Mucosa of rectum (tissue), 2 donors: ENCODE measurements at regions not wholly inside any gene's neighbourhood (a gene's known extent, or its start where the extent isn't known, plus 50 kb on each side); places are given as distances from the start of the nearest gene placed in this dataset.

Experiments
- H3K27ac ChIP-seq, 2 donors: one replicate each; pipeline ENCODE4 v1.7.0; 2013; ENCODE audit warnings: inconsistent platforms in 2 of 2, low read depth in 2 of 2, low read length in 2 of 2
- H3K27me3 ChIP-seq, 2 donors: one replicate each; pipeline ENCODE4 v1.7.0; 2013; ENCODE audit warnings: low read length in 2 of 2; ENCODE audit not compliant: control insufficient read depth in 2 of 2, insufficient read depth in 2 of 2
- H3K36me3 ChIP-seq, 2 donors: one replicate each; pipeline ENCODE4 v1.7.0; 2013; ENCODE audit warnings: low read length in 2 of 2; ENCODE audit not compliant: control insufficient read depth in 2 of 2, insufficient read depth in 2 of 2
- H3K4me1 ChIP-seq, 2 donors: one replicate each; pipeline ENCODE4 v1.7.0; 2013; ENCODE audit warnings: low read length in 2 of 2, mild to moderate bottlenecking in 1 of 2; ENCODE audit not compliant: control insufficient read depth in 2 of 2, insufficient read depth in 2 of 2
- H3K4me3 ChIP-seq, 2 donors: one replicate each; pipeline ENCODE4 v1.7.0; 2013; ENCODE audit warnings: low read length in 2 of 2
- H3K9ac ChIP-seq, 2 donors: one replicate each; pipeline ENCODE4 v1.7.0; 2013; ENCODE audit warnings: low read length in 2 of 2, low read depth in 1 of 2, mild to moderate bottlenecking in 1 of 2
- H3K9me3 ChIP-seq, 2 donors: one replicate each; pipeline ENCODE4 v1.7.0; 2013; ENCODE audit warnings: low read length in 2 of 2; ENCODE audit not compliant: control insufficient read depth in 2 of 2
- donor health status: healthy.
- donor health status: Normal muscosa, but diverticular disease.

DNA sequence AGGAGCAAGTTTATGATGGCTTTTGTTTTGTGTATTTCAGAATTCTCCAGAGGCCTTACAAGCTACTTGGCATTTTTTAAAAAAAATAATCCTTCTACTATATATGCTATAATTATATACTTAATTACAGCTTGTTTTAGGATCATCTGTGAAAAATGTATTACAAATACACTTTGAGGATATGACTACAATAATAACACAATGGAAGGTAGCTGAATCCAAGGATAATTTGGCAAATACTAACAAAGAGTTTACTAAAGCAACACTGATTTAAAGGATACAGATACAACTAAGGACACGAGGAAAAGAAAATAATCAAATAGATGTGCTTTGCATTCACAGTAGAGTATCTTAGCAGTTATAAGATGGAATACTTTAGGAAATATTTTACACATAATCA is 381.9 kb upstream of the CITED2 start:
- Histone ChIP-seq H3K4me1 (no peaks in the 10 kb centered on the region), H3K9ac (no peak overlapping the region), H3K27me3 (no peaks in the 10 kb centered on the region), H3K9me3 (no peaks in the 10 kb centered on the region), H3K27ac (no peak overlapping the region), H3K4me3 (no peak overlapping the region), H3K36me3 (no peaks in the 10 kb centered on the region)

DNA sequence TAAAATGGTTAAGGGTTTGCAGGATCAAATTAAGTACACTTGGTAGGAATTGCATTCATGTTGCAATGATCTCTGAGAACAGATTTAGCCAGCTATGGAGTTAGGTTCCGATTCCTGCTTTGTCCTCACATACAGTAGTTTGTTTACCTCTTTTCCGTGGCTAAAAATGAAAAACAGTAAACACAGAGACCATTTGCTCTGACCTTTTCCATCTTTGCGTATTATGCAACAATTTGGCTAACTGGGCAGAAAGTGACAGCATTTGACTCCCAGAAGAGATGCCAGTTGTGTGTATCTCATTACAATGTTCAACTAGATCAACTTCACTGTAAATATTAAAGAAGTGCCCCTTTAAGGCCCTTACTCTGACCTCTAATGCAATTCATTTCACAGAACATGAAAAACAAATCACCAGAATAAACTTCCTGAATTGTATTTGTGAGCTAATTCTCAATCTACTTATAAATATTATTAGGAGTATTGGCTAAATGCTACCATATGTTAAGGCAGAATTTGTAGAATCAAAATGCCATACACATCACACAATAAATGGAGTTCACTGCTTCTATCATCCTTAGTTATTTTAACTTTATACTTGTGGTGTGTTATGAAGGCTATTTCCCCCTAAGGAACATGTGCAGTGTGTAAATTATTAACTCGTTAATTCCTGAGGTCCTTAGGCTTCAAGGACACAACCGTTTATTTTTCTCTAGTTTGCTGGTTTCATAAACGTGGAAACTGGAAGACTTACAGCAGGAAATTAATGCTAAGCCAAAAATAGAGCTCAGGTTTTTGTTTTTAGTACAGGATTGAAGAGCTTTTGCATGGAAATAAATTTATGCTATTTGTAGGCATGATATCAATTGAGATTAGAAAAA is 380.7 kb upstream of the CITED2 start:
- no peaks in the 10 kb centered on the region for H3K27me3 ChIP-seq
- H3K36me3 ChIP-seq = no peaks in the 10 kb centered on the region
- H3K4me1 ChIP-seq = no peaks in the 10 kb centered on the region
- H3K4me3 ChIP-seq = no peak overlapping the region
- no peaks in the 10 kb centered on the region for H3K9me3 ChIP-seq
- H3K9ac ChIP-seq = no peak overlapping the region
- no peak overlapping the region for H3K27ac ChIP-seq

DNA sequence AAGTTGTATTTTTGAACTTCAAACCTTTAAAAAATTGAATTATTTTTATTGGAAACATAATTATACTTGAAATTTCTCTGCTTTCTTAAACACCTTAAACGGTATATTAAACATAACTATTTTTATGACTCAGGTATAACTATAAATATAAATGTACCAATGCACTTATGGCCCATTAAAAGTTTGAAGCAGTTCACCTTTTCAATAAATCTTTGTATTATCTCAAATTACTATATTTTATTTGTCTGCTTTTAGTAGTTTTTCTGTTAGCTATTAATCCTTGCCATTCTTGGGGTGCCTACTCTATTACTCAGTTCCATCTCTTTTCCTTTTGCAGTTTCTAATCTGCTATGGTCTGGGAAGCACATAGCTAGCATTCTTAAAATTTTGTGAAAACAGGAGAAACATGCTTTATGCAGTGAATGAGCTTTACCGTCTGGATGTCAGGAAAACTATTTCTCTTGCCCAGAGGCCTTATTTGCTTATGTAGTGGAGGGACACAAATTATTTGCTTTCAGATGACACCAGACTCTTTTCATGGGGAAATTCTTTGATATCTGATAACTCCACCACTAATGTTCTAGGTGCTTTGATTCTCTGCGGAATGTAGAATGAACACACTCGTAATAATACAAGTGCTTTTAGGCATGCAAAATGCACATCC is 378.9 kb upstream of the CITED2 start:
- Histone ChIP-seq H3K27me3 (no peaks in the 10 kb centered on the region), H3K36me3 (no peaks in the 10 kb centered on the region), H3K27ac (no peak overlapping the region), H3K4me1 (peaks cover 0 to 1% of the 10 kb centered on the region in 2 donors), H3K4me3 (no peak overlapping the region), H3K9me3 (no peaks in the 10 kb centered on the region), H3K9ac (no peak overlapping the region)

DNA sequence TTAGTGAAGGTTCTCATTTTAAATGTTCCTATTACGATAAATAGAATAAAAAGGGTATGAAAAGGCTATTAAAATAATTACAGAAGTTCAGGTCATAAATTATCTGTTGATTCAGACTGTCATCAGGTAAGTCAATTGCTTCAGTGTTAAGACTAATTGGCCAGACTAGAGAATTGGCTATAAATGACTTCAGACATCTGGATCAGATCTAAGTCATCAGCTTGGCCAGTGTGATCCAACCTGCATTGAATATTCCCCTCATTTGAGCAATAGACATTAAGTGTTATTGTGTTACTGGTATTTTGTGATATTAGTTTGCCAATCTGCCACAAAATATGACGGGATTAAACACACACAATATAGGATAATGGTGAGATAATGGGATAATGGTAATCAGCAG is 377.6 kb upstream of the CITED2 start:
- Histone ChIP-seq H3K9me3 (no peaks in the 10 kb centered on the region), H3K9ac (no peak overlapping the region), H3K27ac (no peak overlapping the region), H3K27me3 (no peaks in the 10 kb centered on the region), H3K36me3 (no peaks in the 10 kb centered on the region), H3K4me1 (peaks cover 0 to 6% of the 10 kb centered on the region in 2 donors), H3K4me3 (no peak overlapping the region)

DNA sequence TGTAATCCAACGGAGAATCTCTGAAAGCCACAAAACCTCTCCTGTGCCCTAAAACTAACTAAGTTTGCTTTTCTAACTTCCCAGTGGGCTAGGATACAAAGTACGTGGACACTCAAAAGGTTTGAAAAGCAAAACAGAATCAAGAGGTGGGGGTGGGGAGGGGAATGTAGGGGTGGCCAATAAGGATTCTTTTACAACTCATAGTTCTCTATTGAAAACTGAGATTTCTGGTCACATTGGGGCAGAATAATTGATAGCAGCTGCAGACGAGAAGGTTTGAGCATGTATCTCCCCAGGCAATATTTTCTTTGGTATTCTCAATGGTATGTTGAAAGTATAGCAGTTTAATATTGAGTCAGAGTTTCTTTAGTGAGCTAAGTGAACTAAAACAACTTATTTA is 376.7 kb upstream of the CITED2 start:
- no peaks in the 10 kb centered on the region for H3K36me3 ChIP-seq
- no peaks in the 10 kb centered on the region for H3K9me3 ChIP-seq
- H3K9ac ChIP-seq = no peak overlapping the region
- no peaks in the 10 kb centered on the region for H3K27me3 ChIP-seq
- peaks cover 0 to 6% of the 10 kb centered on the region in 2 donors for H3K4me1 ChIP-seq
- H3K27ac ChIP-seq = no peak overlapping the region
- H3K4me3 ChIP-seq = no peak overlapping the region

DNA sequence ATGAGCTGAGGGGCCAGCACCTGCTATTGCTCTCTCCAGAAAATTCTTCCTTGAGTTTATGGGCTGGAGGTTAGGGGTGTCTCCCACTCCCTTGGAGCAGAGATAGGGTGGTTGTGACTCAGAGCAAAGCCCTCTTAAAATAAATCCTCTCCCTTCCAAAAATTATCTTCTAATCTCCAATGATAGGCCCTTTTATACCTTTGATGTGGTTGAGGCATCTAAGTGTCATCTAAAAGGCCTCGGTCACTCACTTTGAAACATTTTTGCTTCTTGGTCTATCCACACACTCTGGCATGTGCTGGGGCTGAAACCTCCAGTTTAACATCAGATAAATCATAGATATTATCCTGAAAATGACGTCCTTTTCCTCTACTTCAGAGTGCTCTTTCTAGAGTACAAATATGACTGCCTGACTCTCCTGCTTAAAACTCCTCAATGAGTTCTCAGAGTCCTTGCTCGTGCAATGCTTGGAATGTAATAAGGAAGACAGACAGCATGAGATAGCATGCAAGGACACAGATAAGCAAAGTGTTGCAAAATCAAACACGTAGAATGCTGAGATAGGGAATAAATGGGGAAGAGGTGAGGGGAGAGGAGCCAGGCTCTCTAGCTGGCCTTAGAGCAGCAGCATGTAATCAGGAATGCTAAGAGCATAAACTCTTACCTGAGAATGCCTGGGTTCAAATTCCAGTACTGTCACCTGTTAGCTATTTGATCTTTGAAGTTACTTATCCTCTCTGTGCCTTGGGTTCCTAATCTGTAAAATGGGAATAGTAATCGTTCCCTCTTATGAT is 374.1 kb upstream of the CITED2 start:
- no peak overlapping the region for H3K9ac ChIP-seq

DNA sequence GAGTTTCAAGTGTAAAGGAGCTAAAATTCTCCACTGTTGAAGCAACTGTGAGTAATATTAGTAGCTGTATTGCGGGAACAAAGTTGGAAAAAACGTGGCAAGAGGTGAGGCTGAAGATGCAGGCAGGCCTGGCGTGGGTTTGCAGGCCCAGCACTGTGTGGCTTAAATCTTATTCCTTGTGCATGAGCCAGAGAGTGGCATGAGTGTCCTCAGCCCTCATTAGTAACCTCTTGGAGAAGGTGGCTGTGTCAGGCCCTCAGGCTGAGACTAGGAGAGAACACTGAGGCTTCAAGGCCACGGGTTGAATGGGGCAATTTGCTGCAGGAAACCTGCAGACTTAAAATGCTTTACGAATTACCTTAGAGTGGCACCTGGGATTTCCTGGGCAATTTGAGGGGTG is 372.7 kb upstream of the CITED2 start:
- Histone ChIP-seq H3K27ac (no peak overlapping the region), H3K4me3 (no peak overlapping the region), H3K9me3 (no peaks in the 10 kb centered on the region), H3K9ac (no peak overlapping the region), H3K36me3 (no peaks in the 10 kb centered on the region), H3K27me3 (no peaks in the 10 kb centered on the region), H3K4me1 (peaks cover 0 to 6% of the 10 kb centered on the region in 2 donors)

More for the DNA sequence above, 374.1 kb upstream of the CITED2 start:
- Histone ChIP-seq H3K4me3 (no peak overlapping the region), H3K9me3 (no peaks in the 10 kb centered on the region), H3K27me3 (no peaks in the 10 kb centered on the region), H3K4me1 (peaks cover 0 to 6% of the 10 kb centered on the region in 2 donors), H3K36me3 (no peaks in the 10 kb centered on the region), H3K27ac (peak overlapping the region; percentile 20 to 41)

DNA sequence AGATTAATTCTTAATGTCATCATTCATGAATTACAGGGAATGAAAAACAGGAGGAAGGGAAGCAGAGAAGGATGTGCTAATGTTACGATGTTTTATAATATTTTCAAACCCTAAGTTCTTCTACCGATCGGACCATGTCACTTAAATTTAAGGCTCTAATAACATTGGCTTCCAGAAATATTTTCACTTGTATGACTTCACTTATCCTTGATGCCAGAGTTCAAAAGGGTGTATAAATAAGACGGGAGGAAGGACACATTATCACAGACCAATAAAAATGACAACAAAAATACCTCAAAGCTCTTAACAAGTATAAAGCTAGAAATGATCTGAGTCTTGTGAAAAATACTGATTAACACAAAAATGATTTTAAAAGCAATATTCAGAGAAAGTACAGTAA is 370.4 kb upstream of the CITED2 start:
- Histone ChIP-seq H3K27me3 (no peaks in the 10 kb centered on the region), H3K4me3 (no peak overlapping the region), H3K36me3 (no peaks in the 10 kb centered on the region)

DNA sequence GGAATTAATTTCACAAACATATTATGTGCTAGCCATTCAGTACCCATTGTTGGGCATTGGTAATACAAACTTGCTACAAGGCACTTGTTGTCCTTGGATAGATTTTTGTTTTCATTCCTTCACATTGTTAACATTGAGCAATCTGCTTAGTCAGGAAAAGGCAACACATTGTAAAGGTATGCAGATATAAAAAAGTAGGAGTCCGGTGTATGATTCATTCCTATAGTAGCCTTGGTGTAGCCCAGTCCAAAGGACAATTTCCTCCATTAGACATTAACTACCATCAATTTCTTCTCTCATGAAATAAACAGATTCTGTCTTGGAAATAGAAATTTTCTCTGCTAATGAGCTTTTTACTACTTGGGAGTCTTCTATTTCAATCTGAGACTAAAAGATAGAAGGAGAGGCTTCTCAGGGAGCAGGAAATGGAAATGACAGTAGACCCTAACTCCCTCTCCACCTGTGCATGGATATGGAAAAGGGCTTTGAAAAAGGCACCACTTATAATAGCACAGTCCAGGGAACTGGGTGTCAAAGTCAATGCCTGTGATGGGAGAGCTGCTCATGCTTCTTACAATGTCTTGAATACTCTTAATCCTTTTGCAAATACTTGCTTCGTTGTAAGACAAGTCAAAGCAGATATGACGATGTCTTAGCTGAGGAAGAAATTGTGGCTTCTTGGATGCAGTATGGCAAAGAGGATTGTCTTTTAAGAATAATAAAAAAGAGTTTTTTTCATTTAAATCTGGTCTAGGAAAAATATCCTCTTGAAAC is 369.4 kb upstream of the CITED2 start:
- H3K27ac ChIP-seq = no peak overlapping the region
- H3K9me3 ChIP-seq = no peaks in the 10 kb centered on the region

More for the DNA sequence above, 370.4 kb upstream of the CITED2 start:
- Histone ChIP-seq H3K9ac (no peak overlapping the region), H3K4me1 (peaks cover 0 to 6% of the 10 kb centered on the region in 2 donors), H3K27ac (no peak overlapping the region), H3K9me3 (no peaks in the 10 kb centered on the region)

More for the DNA sequence above, 369.4 kb upstream of the CITED2 start:
- Histone ChIP-seq H3K27me3 (no peaks in the 10 kb centered on the region), H3K4me1 (peaks cover 0 to 6% of the 10 kb centered on the region in 2 donors), H3K36me3 (no peaks in the 10 kb centered on the region), H3K9ac (no peak overlapping the region), H3K4me3 (no peak overlapping the region)
